GM23248 (cell line): ENCODE measurements at regions not wholly inside any gene's neighbourhood (a gene's known extent, or its start where the extent isn't known, plus 50 kb on each side); places are given as distances from the start of the nearest gene placed in this dataset.
A peak's percentile ranks its signal among the peaks of the same experiment; 100 is the strongest.

ENCODE experiments used
- DNase-seq: peaks from one replicate; pipeline ENCODE4 v3.0.0-alpha.2; 2015
- H2AFZ ChIP-seq: fragments of 200-600 bp; sonication (generic); 2 replicates; pipeline ENCODE4 v1.6.1; 2016; ENCODE audit warnings: antibody characterized with exemption
- H3F3A ChIP-seq: fragments of 200-600 bp; sonication (generic); 2 replicates; pipeline ENCODE4 v1.6.1; 2016; ENCODE audit warnings: mild to moderate bottlenecking, antibody characterized with exemption, mixed run types; ENCODE audit not compliant: insufficient read depth
- H3K27ac ChIP-seq: fragments of 200-600 bp; sonication (generic); 2 replicates; pipeline ENCODE4 v1.5.1; 2016; ENCODE audit warnings: mild to moderate bottlenecking
- H3K27me3 ChIP-seq: fragments of 200-600 bp; sonication (generic); replicated peaks from 2 replicates; pipeline ENCODE4 v1.6.1; 2016; ENCODE audit warnings: mild to moderate bottlenecking; ENCODE audit not compliant: insufficient read depth
- H3K36me3 ChIP-seq: fragments of 200-600 bp; sonication (generic); 2 replicates; pipeline ENCODE4 v1.6.1; 2016; ENCODE audit warnings: low read depth, mild to moderate bottlenecking
- H3K4me1 ChIP-seq: fragments of 200-600 bp; sonication (generic); 2 replicates; pipeline ENCODE4 v1.6.1; 2016; ENCODE audit warnings: mild to moderate bottlenecking; ENCODE audit not compliant: insufficient read depth
- H3K4me2 ChIP-seq: fragments of 200-600 bp; sonication (generic); one replicate; pipeline ENCODE4 v1.6.1; 2016; ENCODE audit warnings: mild to moderate bottlenecking; ENCODE audit not compliant: unreplicated experiment
- H3K4me3 ChIP-seq: fragments of 200-600 bp; sonication (generic); 2 replicates; pipeline ENCODE4 v1.5.1; 2016; ENCODE audit warnings: mild to moderate bottlenecking
- H3K79me2 ChIP-seq: fragments of 200-600 bp; sonication (generic); 2 replicates; pipeline ENCODE4 v1.6.1; 2016; ENCODE audit warnings: mild to moderate bottlenecking; ENCODE audit not compliant: insufficient read depth
- H3K9ac ChIP-seq: fragments of 200-600 bp; sonication (generic); 2 replicates; pipeline ENCODE4 v1.6.1; 2016; ENCODE audit warnings: mild to moderate bottlenecking
- H3K9me2 ChIP-seq: fragments of 200-600 bp; sonication (generic); 2 replicates; pipeline ENCODE4 v1.6.1; 2016; ENCODE audit warnings: mixed run types, mild to moderate bottlenecking, moderate library complexity; ENCODE audit not compliant: insufficient read depth
- H3K9me3 ChIP-seq: fragments of 200-600 bp; sonication (generic); one replicate; pipeline ENCODE4 v1.6.1; 2017; ENCODE audit warnings: low read depth
- H4K20me1 ChIP-seq: fragments of 200-600 bp; sonication (generic); 2 replicates; pipeline ENCODE4 v1.6.0; 2016; ENCODE audit not compliant: insufficient read depth
- EZH2 ChIP-seq: fragments of 200-600 bp; sonication (generic); IDR thresholded peaks from 2 replicates; pipeline ENCODE4 v1.6.1; 2018; ENCODE audit warnings: antibody characterized with exemption, mild to moderate bottlenecking; ENCODE audit not compliant: insufficient read depth, poor library complexity, severe bottlenecking
- EZH2phosphoT487 ChIP-seq: fragments of 200-600 bp; sonication (generic); IDR thresholded peaks from 2 replicates; pipeline ENCODE4 v1.6.1; 2018; ENCODE audit warnings: antibody characterized with exemption, moderate library complexity, mild to moderate bottlenecking, low read depth; ENCODE audit not compliant: insufficient read depth
- WGBS, 2 experiments: methylation state at CpG; one replicate each; pipeline ENCODE4 v1.1.6; 2015 to 2017; ENCODE audit warnings: low lambda C conversion rate in 2 of 2, low coverage in 1 of 2; ENCODE audit errors: missing lambda C conversion rate in 2 of 2; 5-methylcytosine and 5-hydroxymethylcytosine counted together
- in situ Hi-C: fragments of 300-500 bp; cut with MboI; formaldehyde crosslinking; loops from 2 replicates; pipeline ENCODE4 v1.15.0; 2020

- Histone ChIP-seq H3K9me3 (no peaks in the 10 kb centered on the region), H3K9me2 (no peaks in the 10 kb centered on the region), H3K27me3 (no peaks in the 10 kb centered on the region), H3K27ac (no peak overlapping the region), H3K4me1 (no peaks in the 10 kb centered on the region), H3K4me2 (no peak overlapping the region), H3K9ac (no peak overlapping the region), H4K20me1 (no peaks in the 10 kb centered on the region), H3K79me2 (no peaks in the 10 kb centered on the region), H3F3A (no peaks in the 10 kb centered on the region), H2AFZ (no peak overlapping the region), H3K4me3 (no peak overlapping the region), H3K36me3 (no peaks in the 10 kb centered on the region)
- 89% methylated on average over 4 of the region's 4 CpGs for WGBS, 2 experiments
- no peak for DNase-seq
- TF ChIP-seq EZH2 = no peak
- TF ChIP-seq EZH2phosphoT487 = no peak
- in situ Hi-C loops = no loop called here
Observed at GRCh38 chr12:105570944-105571343, 240.5 kb downstream of the C12orf75 start.

- H3K36me3 ChIP-seq = no peaks in the 10 kb centered on the region
- DNase-seq = peak; percentile 8
- H4K20me1 ChIP-seq = no peaks in the 10 kb centered on the region
- no peaks in the 10 kb centered on the region for H3F3A ChIP-seq
- H3K27me3 ChIP-seq = no peaks in the 10 kb centered on the region
- no peak overlapping the region for H3K4me2 ChIP-seq
- H3K27ac ChIP-seq = no peak overlapping the region
- no peak overlapping the region for H2AFZ ChIP-seq
- WGBS, 2 experiments = 69% methylated on average over 3 of the region's 3 CpGs
- no peak for TF ChIP-seq EZH2
- TF ChIP-seq EZH2phosphoT487 = no peak
- H3K9ac ChIP-seq = no peak overlapping the region
- H3K4me3 ChIP-seq = no peak overlapping the region
- no peaks in the 10 kb centered on the region for H3K9me3 ChIP-seq
- H3K4me1 ChIP-seq = no peaks in the 10 kb centered on the region
- H3K79me2 ChIP-seq = no peaks in the 10 kb centered on the region
- in situ Hi-C loops = no loop called here
- H3K9me2 ChIP-seq = no peaks in the 10 kb centered on the region
Observed at GRCh38 chr12:105573574-105573973, 243.1 kb downstream of the C12orf75 start.

- Histone ChIP-seq H3K4me2 (no peak overlapping the region), H3K9me2 (no peaks in the 10 kb centered on the region), H2AFZ (no peak overlapping the region), H3K79me2 (no peaks in the 10 kb centered on the region), H3K27me3 (no peaks in the 10 kb centered on the region), H3K9me3 (no peaks in the 10 kb centered on the region), H3K27ac (no peak overlapping the region), H4K20me1 (no peaks in the 10 kb centered on the region), H3F3A (no peaks in the 10 kb centered on the region), H3K9ac (no peak overlapping the region), H3K36me3 (no peaks in the 10 kb centered on the region), H3K4me1 (no peaks in the 10 kb centered on the region), H3K4me3 (no peak overlapping the region)
- in situ Hi-C loops = no loop called here
- DNase-seq = no peak
- 77 to 79% methylated on average over 5 of the region's 5 CpGs for WGBS, 2 experiments
- TF ChIP-seq EZH2 (no peak), EZH2phosphoT487 (no peak)
Observed at GRCh38 chr12:105574056-105574715, 243.7 kb downstream of the C12orf75 start.

- no peak overlapping the region for H3K27ac ChIP-seq
Observed at GRCh38 chr12:105575235-105575634, 244.7 kb downstream of the C12orf75 start.

More at GRCh38 chr12:105575235-105575634, 244.7 kb downstream of the C12orf75 start:
- 19 to 33% methylated on average over 2 of the region's 2 CpGs for WGBS, 2 experiments
- Histone ChIP-seq H3K9me2 (no peaks in the 10 kb centered on the region), H3K4me3 (no peak overlapping the region), H3K79me2 (no peaks in the 10 kb centered on the region), H3K36me3 (no peaks in the 10 kb centered on the region), H4K20me1 (no peaks in the 10 kb centered on the region), H3K27me3 (no peaks in the 10 kb centered on the region), H3K4me2 (no peak overlapping the region), H2AFZ (no peak overlapping the region), H3K4me1 (no peaks in the 10 kb centered on the region), H3K9ac (no peak overlapping the region), H3F3A (no peaks in the 10 kb centered on the region), H3K9me3 (no peaks in the 10 kb centered on the region)
- DNase-seq = no peak
- in situ Hi-C loops = no loop called here
- no peak for TF ChIP-seq EZH2phosphoT487
- TF ChIP-seq EZH2 = no peak
